Adrenal gland (tissue), 9 donors: ENCODE measurements at regions not wholly inside any gene's neighbourhood (a gene's known extent, or its start where the extent isn't known, plus 50 kb on each side); places are given as distances from the start of the nearest gene placed in this dataset.
"Not testable (repeated sequence)": the region's sequence is repeated elsewhere in the genome, so short reads cannot be mapped to it uniquely, and the experiment has no call there.

Experiments used
- DNase-seq, 7 donors: peaks; one replicate each; pipeline ENCODE4 v3.0.0-alpha.2; 2019 to 2020
- H3K27ac ChIP-seq, 5 donors: fragments of 200-600 bp; sonication (generic) in 4 of 5; 1 replicate in 3 of 5; 2 replicates in 2 of 5; pipeline versions ENCODE4 v1.5.1 to v1.8.0; 2016 to 2020; ENCODE audit warnings: mild to moderate bottlenecking in 1 of 5
- H3K27me3 ChIP-seq: fragments of 200-600 bp; 2 replicates; pipeline ENCODE4 v1.8.0; 2021
- H3K36me3 ChIP-seq, 2 donors: fragments of 200-600 bp; replicated peaks in 1 of 2; 1 replicate in 1 of 2; 2 replicates in 1 of 2; pipeline versions ENCODE4 v1.5.1 to v1.8.0; 2018 to 2022
- H3K4me1 ChIP-seq, 2 donors: fragments of 200-600 bp; replicated peaks in 1 of 2; 1 replicate in 1 of 2; 2 replicates in 1 of 2; pipeline versions ENCODE4 v1.5.1 to v1.8.0; 2018 to 2021
- H3K4me3 ChIP-seq, 4 donors: fragments of 200-600 bp; sonication (generic) in 3 of 4; one replicate each; pipeline ENCODE4 v1.5.1; 2016 to 2018
- H3K9me3 ChIP-seq, 3 donors: fragments of 200-600 bp; sonication (generic) in 1 of 3; replicated peaks in 1 of 3; 1 replicate in 2 of 3; 2 replicates in 1 of 3; pipeline versions ENCODE4 v1.5.1 to v1.8.0; 2016 to 2021
- POLR2A ChIP-seq, 2 donors: fragments of 450-650 bp; IDR thresholded peaks; one replicate each; pipeline ENCODE4 v1.6.1; 2017; ENCODE audit warnings: antibody characterized with exemption in 2 of 2, mild to moderate bottlenecking in 2 of 2, moderate library complexity in 1 of 2
- WGBS, 4 donors: extraction: QIAGEN DNeasy Blood & Tissue Kit in 2 of 4; methylation state at CpG; one replicate each; pipeline versions ENCODE4 v1.1.5 to v1.1.7; 2013 to 2017; 5-methylcytosine and 5-hydroxymethylcytosine counted together
- intact Hi-C, 2 donors: fragments of 100-400 bp; cut with DNase I; formaldehyde crosslinking; loops; one replicate each; pipeline versions ENCODE4 v1.14.1 to v1.15.0; 2022 to 2023
- TF ChIP-seq, protein P1 (sequence below), 6 experiments: fragments of 450-650 bp in 4 of 6; fragments of 200-600 bp in 2 of 6; sonication (generic) in 1 of 6; IDR thresholded peaks; 1 replicate in 5 of 6; 2 replicates in 1 of 6; pipeline versions ENCODE4 v1.5.1 to v1.8.0; 2016 to 2021; ENCODE audit warnings: antibody characterized with exemption in 6 of 6, mild to moderate bottlenecking in 2 of 6, moderate library complexity in 1 of 6
- donor health status: healthy with polysubstance abuse.
- donor health status: Bipolar disorder and iron deficiency.
- donor health status: DM: yes; HTN: yes; CAD: no.
- donor health status: DM: no; HTN: no; CAD: no.
- donor health status: DM: no; HTN: no; CAD: no.

DNA sequence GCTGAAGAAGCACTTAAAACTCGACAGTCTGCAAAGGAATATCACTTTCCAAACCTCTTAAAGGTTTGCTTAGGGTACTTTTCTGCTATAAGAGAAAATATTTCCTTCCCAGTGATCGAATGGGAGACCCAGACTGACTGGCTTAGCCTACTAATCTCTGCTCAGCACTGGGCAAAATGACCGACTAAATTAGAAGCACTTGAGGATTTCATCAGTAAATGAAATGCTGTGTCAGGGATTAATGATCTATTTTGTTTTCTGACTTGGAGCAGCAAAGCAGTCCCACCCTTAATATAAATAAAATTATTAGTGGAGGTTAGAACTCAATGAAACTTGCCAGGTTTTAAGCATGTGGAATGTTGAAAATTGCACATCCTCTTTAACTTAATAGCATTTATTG, 411.6 kb downstream of the NEBL start:
- no peaks in the 10 kb centered on the region for H3K9me3 ChIP-seq
- DNase-seq, result no peak
- no peak overlapping the region for H3K27ac ChIP-seq
- intact Hi-C loops, result no loop called here
- no peaks in the 10 kb centered on the region for H3K36me3 ChIP-seq
- H3K27me3 ChIP-seq, result no peaks in the 10 kb centered on the region
- no peaks in the 10 kb centered on the region for H3K4me1 ChIP-seq
- TF ChIP-seq POLR2A (IDR thresholded peaks at IDR 0.05), result no peak
- TF ChIP-seq, protein P1, sequence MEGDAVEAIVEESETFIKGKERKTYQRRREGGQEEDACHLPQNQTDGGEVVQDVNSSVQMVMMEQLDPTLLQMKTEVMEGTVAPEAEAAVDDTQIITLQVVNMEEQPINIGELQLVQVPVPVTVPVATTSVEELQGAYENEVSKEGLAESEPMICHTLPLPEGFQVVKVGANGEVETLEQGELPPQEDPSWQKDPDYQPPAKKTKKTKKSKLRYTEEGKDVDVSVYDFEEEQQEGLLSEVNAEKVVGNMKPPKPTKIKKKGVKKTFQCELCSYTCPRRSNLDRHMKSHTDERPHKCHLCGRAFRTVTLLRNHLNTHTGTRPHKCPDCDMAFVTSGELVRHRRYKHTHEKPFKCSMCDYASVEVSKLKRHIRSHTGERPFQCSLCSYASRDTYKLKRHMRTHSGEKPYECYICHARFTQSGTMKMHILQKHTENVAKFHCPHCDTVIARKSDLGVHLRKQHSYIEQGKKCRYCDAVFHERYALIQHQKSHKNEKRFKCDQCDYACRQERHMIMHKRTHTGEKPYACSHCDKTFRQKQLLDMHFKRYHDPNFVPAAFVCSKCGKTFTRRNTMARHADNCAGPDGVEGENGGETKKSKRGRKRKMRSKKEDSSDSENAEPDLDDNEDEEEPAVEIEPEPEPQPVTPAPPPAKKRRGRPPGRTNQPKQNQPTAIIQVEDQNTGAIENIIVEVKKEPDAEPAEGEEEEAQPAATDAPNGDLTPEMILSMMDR (IDR thresholded peaks at IDR 0.05), result no peak
- 64 to 77% (median 76%) methylated on average over 3 of the region's 3 CpGs for WGBS, 4 donors
- H3K4me3 ChIP-seq, result no peak overlapping the region

DNA sequence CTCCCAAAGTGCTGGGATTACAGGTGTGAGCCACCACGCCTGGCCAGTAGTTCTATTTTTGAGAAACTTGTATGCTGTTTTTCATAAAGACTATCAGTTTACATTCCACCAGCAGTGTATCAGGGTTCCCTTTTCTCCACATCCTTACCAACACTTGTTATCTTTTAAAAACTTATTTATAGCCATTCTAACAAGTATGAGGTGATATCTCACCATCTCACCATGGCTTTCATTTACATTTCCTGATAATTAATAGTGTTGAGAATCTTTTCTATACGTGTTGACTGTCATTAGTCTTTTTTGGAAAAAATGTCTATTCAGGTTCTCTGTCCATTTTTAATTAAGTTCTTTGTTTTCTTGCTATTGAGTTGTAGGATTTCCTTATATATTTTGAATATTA, 416.1 kb downstream of the NEBL start:
- WGBS, 4 donors, result 82 to 91% (median 85%) methylated on average over 2 of the region's 2 CpGs
- Histone ChIP-seq H3K27me3 (no peaks in the 10 kb centered on the region), H3K27ac (no peak overlapping the region), H3K4me3 (no peak overlapping the region), H3K36me3 (no peaks in the 10 kb centered on the region), H3K4me1 (no peaks in the 10 kb centered on the region), H3K9me3 (no peaks in the 10 kb centered on the region)
- no peak for TF ChIP-seq POLR2A (IDR thresholded peaks at IDR 0.05)
- TF ChIP-seq, protein P1 (IDR thresholded peaks at IDR 0.05), result no peak
- no peak for DNase-seq
- intact Hi-C loops, result no loop called here

DNA sequence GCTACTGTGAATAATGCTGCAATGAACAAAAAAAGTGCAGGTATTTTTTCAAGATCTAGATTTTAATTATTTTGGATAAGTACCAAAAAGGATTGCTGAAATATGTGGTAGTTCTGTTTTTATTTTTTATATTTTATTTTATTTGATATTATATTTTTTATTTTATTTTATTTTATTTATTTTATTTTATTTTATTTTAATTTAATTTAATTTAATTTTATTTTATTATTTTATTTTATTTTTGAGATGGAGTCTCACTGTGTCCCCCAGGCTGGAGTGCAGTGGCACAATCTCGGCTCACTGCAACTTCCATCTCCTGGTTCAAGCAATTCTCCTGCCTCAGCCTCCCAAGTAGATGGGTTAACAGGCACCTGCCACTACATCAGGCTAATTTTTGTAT, 416.5 kb downstream of the NEBL start:
- intact Hi-C loops, H3K36me3 ChIP-seq, DNase-seq, H3K9me3 ChIP-seq, H3K27ac ChIP-seq, H3K4me1 ChIP-seq, H3K27me3 ChIP-seq, H3K4me3 ChIP-seq: not testable (repeated sequence)
- WGBS, 4 donors, result 82 to 100% (median 88%) methylated on average over 1 of the region's 1 CpG

DNA sequence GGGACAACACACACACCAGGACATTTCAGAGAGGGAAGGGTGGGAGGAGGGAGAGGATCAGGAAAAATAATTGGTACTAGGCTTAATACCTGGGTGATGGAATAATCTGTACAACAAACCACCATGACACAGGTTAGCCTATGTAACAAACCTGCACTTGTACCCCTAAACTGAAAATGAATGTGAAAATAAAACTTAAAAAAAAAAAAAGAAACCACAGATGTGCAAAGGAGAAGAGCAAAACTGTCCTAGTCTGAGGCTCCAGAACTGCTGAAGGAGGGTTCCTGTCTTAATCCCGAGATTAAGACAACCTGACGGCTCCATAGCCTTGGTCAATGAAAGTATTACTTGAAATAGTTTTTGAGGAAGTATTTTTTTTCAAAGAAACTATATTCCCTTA, 423.0 kb downstream of the NEBL start:
- intact Hi-C loops, result no loop called here
- Histone ChIP-seq H3K36me3 (no peaks in the 10 kb centered on the region), H3K27ac (no peak overlapping the region), H3K4me3 (no peak overlapping the region), H3K4me1 (no peaks in the 10 kb centered on the region), H3K9me3 (no peaks in the 10 kb centered on the region), H3K27me3 (no peaks in the 10 kb centered on the region)
- TF ChIP-seq, protein P1 (IDR thresholded peaks at IDR 0.05), result no peak
- TF ChIP-seq POLR2A (IDR thresholded peaks at IDR 0.05), result no peak
- 69 to 83% (median 74%) methylated on average over 2 of the region's 2 CpGs for WGBS, 4 donors
- DNase-seq, result no peak

DNA sequence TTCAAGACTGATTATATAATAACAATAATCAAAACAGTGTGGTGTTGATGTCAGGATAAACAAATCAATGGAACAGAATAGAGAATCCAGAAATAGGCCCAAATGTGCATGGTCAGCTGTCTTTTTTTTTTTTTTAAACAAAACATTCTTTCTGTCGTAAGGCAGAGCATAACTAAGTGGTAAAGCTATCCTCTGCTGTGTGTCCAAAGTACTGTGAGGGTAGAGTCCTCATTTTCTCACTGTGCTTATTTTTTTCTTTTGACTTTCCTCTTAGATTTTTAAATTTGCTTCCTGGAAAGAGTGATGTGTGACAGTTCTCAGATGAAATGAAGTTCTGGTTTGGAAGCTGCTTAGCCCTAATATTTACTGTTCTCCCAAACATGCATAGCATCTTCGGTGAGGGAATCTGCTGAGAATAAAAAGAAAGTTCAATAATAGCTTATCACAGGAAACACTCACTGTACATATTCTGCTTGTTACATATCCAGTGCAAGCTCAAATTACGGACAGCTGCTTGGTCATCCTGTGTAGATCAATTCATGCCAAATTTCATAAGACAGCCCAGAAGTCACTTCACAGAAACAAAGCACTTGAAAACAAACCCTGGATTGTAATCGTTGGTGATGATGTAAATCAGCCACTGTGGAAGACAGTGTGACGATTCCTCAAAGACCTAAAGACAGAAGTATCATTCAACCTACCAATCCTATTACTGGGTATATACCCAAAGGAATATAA, 423.9 kb downstream of the NEBL start:
- no peaks in the 10 kb centered on the region for H3K4me1 ChIP-seq
- no peaks in the 10 kb centered on the region for H3K27me3 ChIP-seq
- TF ChIP-seq, protein P1 (IDR thresholded peaks at IDR 0.05), result no peak
- no peak for TF ChIP-seq POLR2A (IDR thresholded peaks at IDR 0.05)
- no peaks in the 10 kb centered on the region for H3K9me3 ChIP-seq
- H3K27ac ChIP-seq, result no peak overlapping the region
- intact Hi-C loops, result no loop called here
- no peak overlapping the region for H3K4me3 ChIP-seq
- no peak for DNase-seq
- no peaks in the 10 kb centered on the region for H3K36me3 ChIP-seq
- WGBS, 4 donors, result 54 to 60% (median 55%) methylated on average over 5 of the region's 5 CpGs
